ENCODE measurements at regions not wholly inside any gene's neighbourhood (a gene's known extent, or its start where the extent isn't known, plus 50 kb on each side); places are given as distances from the start of the nearest gene placed in this dataset.
"Not testable (repeated sequence)": the region's sequence is repeated elsewhere in the genome, so short reads cannot be mapped to it uniquely, and the experiment has no call there.

DNA sequence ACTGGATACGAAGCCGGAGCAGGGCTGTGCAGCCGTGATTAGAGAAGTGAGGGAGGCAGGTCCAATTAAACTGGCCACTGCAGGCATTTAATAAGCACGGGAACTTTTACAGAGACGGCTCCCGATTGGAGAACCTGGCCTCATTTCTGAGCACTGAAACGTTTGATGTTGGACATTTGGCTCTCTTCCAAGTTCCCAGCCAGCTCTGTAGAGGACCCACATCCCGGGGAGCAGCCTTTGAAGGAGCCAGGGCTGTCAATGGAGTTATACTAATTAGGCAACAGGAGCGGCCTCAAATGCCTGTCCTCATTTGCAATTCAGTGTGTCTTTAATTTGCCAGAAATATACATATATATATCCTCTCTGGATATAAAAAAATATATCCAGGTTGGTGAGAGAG is 499.4 kb upstream of the C16orf82 start:
- TF ChIP-seq, protein P1, sequence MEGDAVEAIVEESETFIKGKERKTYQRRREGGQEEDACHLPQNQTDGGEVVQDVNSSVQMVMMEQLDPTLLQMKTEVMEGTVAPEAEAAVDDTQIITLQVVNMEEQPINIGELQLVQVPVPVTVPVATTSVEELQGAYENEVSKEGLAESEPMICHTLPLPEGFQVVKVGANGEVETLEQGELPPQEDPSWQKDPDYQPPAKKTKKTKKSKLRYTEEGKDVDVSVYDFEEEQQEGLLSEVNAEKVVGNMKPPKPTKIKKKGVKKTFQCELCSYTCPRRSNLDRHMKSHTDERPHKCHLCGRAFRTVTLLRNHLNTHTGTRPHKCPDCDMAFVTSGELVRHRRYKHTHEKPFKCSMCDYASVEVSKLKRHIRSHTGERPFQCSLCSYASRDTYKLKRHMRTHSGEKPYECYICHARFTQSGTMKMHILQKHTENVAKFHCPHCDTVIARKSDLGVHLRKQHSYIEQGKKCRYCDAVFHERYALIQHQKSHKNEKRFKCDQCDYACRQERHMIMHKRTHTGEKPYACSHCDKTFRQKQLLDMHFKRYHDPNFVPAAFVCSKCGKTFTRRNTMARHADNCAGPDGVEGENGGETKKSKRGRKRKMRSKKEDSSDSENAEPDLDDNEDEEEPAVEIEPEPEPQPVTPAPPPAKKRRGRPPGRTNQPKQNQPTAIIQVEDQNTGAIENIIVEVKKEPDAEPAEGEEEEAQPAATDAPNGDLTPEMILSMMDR (IDR thresholded peaks at IDR 0.05; ENCODE audit: control insufficient read depth, insufficient read depth, low read depth, low read length, missing control alignments): no peak
- no peak overlapping the region for H3K4me3 ChIP-seq (ENCODE audit: control insufficient read depth, low read depth, low read length)
- no peak for DNase-seq (ENCODE audit: low read depth)

DNA sequence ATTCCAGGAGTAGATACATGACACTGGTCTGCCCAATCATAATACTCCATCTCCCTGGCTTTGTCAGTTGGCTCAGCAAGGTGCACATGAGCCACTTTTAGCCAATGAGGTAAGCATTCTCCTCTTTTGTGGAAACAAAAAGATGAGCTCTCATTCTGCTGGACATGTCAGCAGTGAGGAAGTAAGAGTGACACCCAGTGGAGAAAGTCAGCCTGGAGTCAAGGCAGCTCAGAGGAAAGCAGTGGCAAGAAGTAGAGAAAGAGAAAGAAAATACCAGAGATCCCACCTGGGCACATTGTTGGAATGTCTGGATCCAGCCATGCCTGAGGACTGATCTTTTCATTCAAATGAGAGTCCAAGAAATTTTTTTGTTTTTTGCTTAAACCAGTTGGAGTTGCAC is 496.9 kb upstream of the C16orf82 start:
- TF ChIP-seq, protein P1 (IDR thresholded peaks at IDR 0.05; ENCODE audit: control insufficient read depth, insufficient read depth, low read depth, low read length, missing control alignments): no peak
- DNase-seq (ENCODE audit: low read depth): no peak
- no peak overlapping the region for H3K4me3 ChIP-seq (ENCODE audit: control insufficient read depth, low read depth, low read length)

DNA sequence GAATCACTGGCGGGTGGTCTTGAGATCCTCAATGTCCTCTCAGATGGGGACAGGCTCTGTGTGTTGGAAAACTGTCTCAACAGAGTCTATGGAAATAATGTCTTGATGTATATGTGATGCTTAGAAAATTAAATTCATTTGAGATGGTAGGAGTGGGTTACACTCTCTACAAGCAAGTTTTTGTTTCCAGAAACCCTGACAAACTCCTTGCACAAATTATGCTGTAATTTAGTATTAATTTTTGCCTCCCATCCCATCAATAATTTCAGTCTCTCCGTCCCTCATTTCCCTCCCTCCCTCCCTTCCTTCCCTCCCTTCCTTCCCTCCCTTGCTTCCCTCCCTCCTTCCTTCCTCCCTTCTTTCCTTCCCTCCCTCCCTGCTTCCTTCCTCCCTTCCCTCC is 488.0 kb upstream of the C16orf82 start:
- H3K4me3 ChIP-seq (ENCODE audit: control insufficient read depth, low read depth, low read length): no peak overlapping the region
- TF ChIP-seq, protein P1 (IDR thresholded peaks at IDR 0.05; ENCODE audit: control insufficient read depth, insufficient read depth, low read depth, low read length, missing control alignments): no peak
- no peak for DNase-seq (ENCODE audit: low read depth)

DNA sequence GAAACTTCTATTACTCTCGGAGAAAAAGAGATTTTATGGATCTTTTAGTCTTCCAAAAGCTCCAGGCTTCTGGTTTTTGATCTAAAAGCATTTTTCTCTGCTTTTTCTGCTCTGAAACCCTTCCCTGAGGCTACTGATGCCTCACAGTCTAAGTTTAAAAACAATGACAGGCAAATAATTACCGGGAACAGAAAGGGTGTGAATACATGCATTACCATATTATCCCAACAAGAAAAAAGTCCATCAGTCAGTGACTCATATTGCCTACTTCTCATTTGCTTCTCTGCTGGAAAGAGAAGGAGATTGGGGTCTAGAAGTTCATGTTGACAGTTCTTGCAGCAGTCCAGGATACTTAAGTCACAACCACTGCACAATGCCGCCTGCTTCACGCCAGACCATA is 482.9 kb upstream of the C16orf82 start:
- no peak overlapping the region for H3K4me3 ChIP-seq (ENCODE audit: control insufficient read depth, low read depth, low read length)
- no peak for DNase-seq (ENCODE audit: low read depth)
- TF ChIP-seq, protein P1 (IDR thresholded peaks at IDR 0.05; ENCODE audit: control insufficient read depth, insufficient read depth, low read depth, low read length, missing control alignments): no peak

DNA sequence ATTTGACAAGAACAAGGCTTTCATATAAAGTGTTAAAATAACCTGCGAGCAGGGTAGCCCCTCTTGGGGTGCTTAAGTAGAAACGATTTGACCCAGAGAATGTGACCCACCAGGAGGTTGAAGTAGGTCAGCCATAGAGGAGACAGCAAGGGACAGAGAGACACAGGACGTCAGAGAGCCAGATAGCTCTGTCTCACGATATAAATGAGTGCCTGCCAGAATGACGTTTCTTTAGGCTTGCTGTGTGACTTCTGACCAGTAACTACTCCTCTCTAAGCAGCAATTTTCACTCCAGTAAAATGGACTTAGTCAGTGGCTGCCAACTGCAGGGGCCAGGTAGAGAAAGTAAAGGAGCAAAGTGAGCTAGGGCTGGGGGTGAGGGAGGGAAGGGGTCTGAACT is 473.0 kb upstream of the C16orf82 start:
- H3K4me3 ChIP-seq (ENCODE audit: control insufficient read depth, low read depth, low read length): no peak overlapping the region
- no peak for DNase-seq (ENCODE audit: low read depth)
- TF ChIP-seq, protein P1 (IDR thresholded peaks at IDR 0.05; ENCODE audit: control insufficient read depth, insufficient read depth, low read depth, low read length, missing control alignments): no peak

DNA sequence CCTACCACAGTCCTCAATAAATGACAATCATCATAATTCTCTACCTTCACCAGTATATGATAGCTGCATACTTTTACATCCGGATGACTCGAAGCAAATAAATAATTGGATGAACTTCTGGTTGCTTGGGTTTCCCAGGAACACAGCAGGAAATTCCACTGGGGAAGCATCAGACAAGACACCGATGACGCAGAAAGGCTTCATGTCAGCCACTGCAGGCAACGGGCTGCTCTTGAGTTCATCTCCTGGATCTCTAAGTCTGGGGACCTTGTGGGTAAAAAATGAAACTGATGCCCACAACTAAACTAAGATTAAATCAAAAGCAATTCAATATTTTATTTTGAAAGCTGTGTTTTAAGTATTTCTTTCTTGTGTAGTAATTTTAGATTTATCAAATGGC is 472.1 kb upstream of the C16orf82 start:
- TF ChIP-seq, protein P1 (IDR thresholded peaks at IDR 0.05; ENCODE audit: control insufficient read depth, insufficient read depth, low read depth, low read length, missing control alignments): no peak
- no peak for DNase-seq (ENCODE audit: low read depth)
- H3K4me3 ChIP-seq (ENCODE audit: control insufficient read depth, low read depth, low read length): no peak overlapping the region

DNA sequence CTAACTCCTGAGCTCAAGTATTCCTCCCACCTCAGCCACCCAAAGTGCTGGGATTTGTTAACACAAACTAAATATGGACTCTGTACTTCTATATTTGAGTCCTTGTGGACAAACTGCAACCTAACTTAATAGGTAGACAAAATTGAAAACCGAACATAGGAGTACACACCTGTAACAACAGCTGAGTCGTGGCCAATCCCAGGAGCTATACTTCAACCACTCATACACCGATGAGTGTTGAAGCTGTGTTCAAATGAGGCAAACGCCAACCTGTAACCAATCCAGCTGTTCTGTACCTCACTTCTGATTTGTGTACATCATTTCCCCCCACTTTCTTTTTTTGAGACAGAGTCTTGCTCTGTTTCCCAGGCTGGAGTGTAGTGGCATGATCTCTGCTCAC is 471.5 kb upstream of the C16orf82 start:
- TF ChIP-seq, protein P1 (IDR thresholded peaks at IDR 0.05; ENCODE audit: control insufficient read depth, insufficient read depth, low read depth, low read length, missing control alignments): no peak
- DNase-seq (ENCODE audit: low read depth): no peak

DNA sequence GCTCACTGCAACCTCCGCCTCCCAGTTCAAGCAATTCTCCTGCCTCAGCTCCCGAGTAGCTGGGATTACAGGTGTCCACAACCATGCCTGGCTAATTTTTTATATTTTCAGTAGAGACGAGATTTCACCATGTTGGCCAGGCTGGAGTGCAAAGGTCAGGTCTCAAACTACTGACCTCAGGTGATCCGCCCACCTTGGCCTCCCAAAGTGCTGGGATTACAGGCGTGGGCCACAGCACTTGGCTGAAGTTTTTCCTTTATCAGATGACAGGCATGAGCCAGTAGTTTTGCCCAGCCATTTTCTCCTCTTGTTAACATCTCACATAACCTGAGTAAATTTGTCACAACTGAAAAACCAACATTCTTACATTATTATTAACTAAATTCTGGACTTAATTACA is 470.7 kb upstream of the C16orf82 start:
- not testable (repeated sequence) for H3K4me3 ChIP-seq (ENCODE audit: control insufficient read depth, low read depth, low read length); DNase-seq (ENCODE audit: low read depth)

More for the DNA sequence above, 471.5 kb upstream of the C16orf82 start:
- no peak overlapping the region for H3K4me3 ChIP-seq (ENCODE audit: control insufficient read depth, low read depth, low read length)

Measured in AG09309 (cell line).